Colonic mucosa (tissue), 4 donors: ENCODE measurements at regions not wholly inside any gene's neighbourhood (a gene's known extent, or its start where the extent isn't known, plus 50 kb on each side); places are given as distances from the start of the nearest gene placed in this dataset.

Experiments used
- DNase-seq: peaks from one replicate; pipeline ENCODE4 v3.0.0-alpha.2; 2020
- H3K27ac ChIP-seq: fragments of 200-600 bp; one replicate; pipeline ENCODE4 v1.8.0; 2021
- H3K27me3 ChIP-seq: fragments of 200-600 bp; one replicate; pipeline ENCODE4 v1.8.0; 2021
- H3K36me3 ChIP-seq: fragments of 200-600 bp; one replicate; pipeline ENCODE4 v1.8.0; 2021
- H3K4me1 ChIP-seq: fragments of 200-600 bp; one replicate; pipeline ENCODE4 v1.8.0; 2021; ENCODE audit warnings: mild to moderate bottlenecking
- H3K4me3 ChIP-seq: fragments of 200-600 bp; one replicate; pipeline ENCODE4 v1.8.0; 2021
- H3K9ac ChIP-seq, 2 donors: one replicate each; pipeline ENCODE4 v1.7.0; 2013; ENCODE audit warnings: control low read depth in 2 of 2, low read depth in 2 of 2, low read length in 2 of 2
- H3K9me3 ChIP-seq: fragments of 200-600 bp; one replicate; pipeline ENCODE4 v1.8.0; 2021
- CTCF ChIP-seq: fragments of 200-600 bp; IDR thresholded peaks from one replicate; pipeline ENCODE4 v1.8.0; 2022; ENCODE audit warnings: antibody characterized with exemption, mild to moderate bottlenecking
- intact Hi-C: fragments of 100-400 bp; cut with DNase I; formaldehyde crosslinking; loops from one replicate; pipeline ENCODE4 v1.14.1; 2022
- donor health status: healthy.
- donor health status: DM: no; HTN: no; CAD: no.
- donor health status: DM: no; HTN: no; CAD: no.

- no peak for DNase-seq
- H3K9ac ChIP-seq = no peak overlapping the region
- H3K4me1 ChIP-seq = no peaks in the 10 kb centered on the region
- no peaks in the 10 kb centered on the region for H3K36me3 ChIP-seq
- H3K9me3 ChIP-seq = no peaks in the 10 kb centered on the region
- no peaks in the 10 kb centered on the region for H3K27me3 ChIP-seq
- TF ChIP-seq CTCF = no peak
- no peak overlapping the region for H3K27ac ChIP-seq
- no peak overlapping the region for H3K4me3 ChIP-seq
- intact Hi-C loops = no loop called here
Observed at GRCh38 chr10:92789786-92790185, 58.5 kb upstream of the EXOC6 start.

GRCh38 chr10:92790440-92790839, 57.9 kb upstream of the EXOC6 start:
- H3K9ac ChIP-seq = no peak overlapping the region
- intact Hi-C loops = no loop called here
- TF ChIP-seq CTCF = no peak
- no peak overlapping the region for H3K4me3 ChIP-seq
- no peak overlapping the region for H3K27ac ChIP-seq
- no peaks in the 10 kb centered on the region for H3K9me3 ChIP-seq
- no peaks in the 10 kb centered on the region for H3K36me3 ChIP-seq
- no peaks in the 10 kb centered on the region for H3K27me3 ChIP-seq
- no peaks in the 10 kb centered on the region for H3K4me1 ChIP-seq
- no peak for DNase-seq

- H3K4me1 ChIP-seq = no peaks in the 10 kb centered on the region
- H3K27me3 ChIP-seq = no peaks in the 10 kb centered on the region
- H3K9me3 ChIP-seq = no peaks in the 10 kb centered on the region
- no peak overlapping the region for H3K27ac ChIP-seq
- intact Hi-C loops = no loop called here
- H3K4me3 ChIP-seq = no peak overlapping the region
- no peak for TF ChIP-seq CTCF
- no peak for DNase-seq
- no peaks in the 10 kb centered on the region for H3K36me3 ChIP-seq
- H3K9ac ChIP-seq = no peak overlapping the region
Observed at GRCh38 chr10:92792661-92793060, 55.7 kb upstream of the EXOC6 start.
